Transverse colon (tissue), 4 donors: ENCODE measurements at regions not wholly inside any gene's neighbourhood (a gene's known extent, or its start where the extent isn't known, plus 50 kb on each side); places are given as distances from the start of the nearest gene placed in this dataset.

Experiments
- POLR2A ChIP-seq: fragments of 450-650 bp; IDR thresholded peaks from one replicate; pipeline ENCODE4 v1.6.1; 2016; ENCODE audit warnings: antibody characterized with exemption, mild to moderate bottlenecking, moderate library complexity
- POLR2AphosphoS5 ChIP-seq, 3 donors: sonication (generic); formaldehyde crosslinking; IDR thresholded peaks; one replicate each; pipeline ENCODE4 v1.6.1; 2016; ENCODE audit warnings: antibody characterized with exemption in 3 of 3
- TF ChIP-seq, protein P1 (sequence below), 5 experiments: fragments of 200-600 bp in 3 of 5; fragments of 450-650 bp in 2 of 5; sonication (generic) in 3 of 5; IDR thresholded peaks; 1 replicate in 2 of 5; 2 replicates in 3 of 5; pipeline ENCODE4 v1.5.1; 2016 to 2017; ENCODE audit warnings: antibody characterized with exemption in 5 of 5, inconsistent platforms in 3 of 5, mild to moderate bottlenecking in 2 of 5, moderate library complexity in 1 of 5

GRCh38 chr1:73452522-73452921 lies 745.5 kb downstream of the LRRIQ3 start:
- TF ChIP-seq, protein P1, sequence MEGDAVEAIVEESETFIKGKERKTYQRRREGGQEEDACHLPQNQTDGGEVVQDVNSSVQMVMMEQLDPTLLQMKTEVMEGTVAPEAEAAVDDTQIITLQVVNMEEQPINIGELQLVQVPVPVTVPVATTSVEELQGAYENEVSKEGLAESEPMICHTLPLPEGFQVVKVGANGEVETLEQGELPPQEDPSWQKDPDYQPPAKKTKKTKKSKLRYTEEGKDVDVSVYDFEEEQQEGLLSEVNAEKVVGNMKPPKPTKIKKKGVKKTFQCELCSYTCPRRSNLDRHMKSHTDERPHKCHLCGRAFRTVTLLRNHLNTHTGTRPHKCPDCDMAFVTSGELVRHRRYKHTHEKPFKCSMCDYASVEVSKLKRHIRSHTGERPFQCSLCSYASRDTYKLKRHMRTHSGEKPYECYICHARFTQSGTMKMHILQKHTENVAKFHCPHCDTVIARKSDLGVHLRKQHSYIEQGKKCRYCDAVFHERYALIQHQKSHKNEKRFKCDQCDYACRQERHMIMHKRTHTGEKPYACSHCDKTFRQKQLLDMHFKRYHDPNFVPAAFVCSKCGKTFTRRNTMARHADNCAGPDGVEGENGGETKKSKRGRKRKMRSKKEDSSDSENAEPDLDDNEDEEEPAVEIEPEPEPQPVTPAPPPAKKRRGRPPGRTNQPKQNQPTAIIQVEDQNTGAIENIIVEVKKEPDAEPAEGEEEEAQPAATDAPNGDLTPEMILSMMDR (IDR thresholded peaks at IDR 0.05): peak in 1 of 5 experiments; percentile 7
- TF ChIP-seq POLR2A (no peak), POLR2AphosphoS5 (IDR thresholded peaks at IDR 0.05) (no peak)
